NCI-H1694 (cell line): ENCODE measurements at regions not wholly inside any gene's neighbourhood (a gene's known extent, or its start where the extent isn't known, plus 50 kb on each side); places are given as distances from the start of the nearest gene placed in this dataset.
"Not testable (repeated sequence)": the region's sequence is repeated elsewhere in the genome, so short reads cannot be mapped to it uniquely, and the experiment has no call there.

ENCODE experiments used
- DNase-seq: peaks from one replicate; lab custom pipeline; 2025; lab: John Stamatoyannopoulos, UW

GRCh38 chr12:88707800-88708199 lies 127.5 kb upstream of the KITLG start:
- no peak for DNase-seq

- DNase-seq, result no peak
Observed at GRCh38 chr12:88706286-88706685, 126.0 kb upstream of the KITLG start.

- no peak for DNase-seq
Observed at GRCh38 chr12:88703790-88704189, 123.5 kb upstream of the KITLG start.

- DNase-seq, result no peak
Observed at GRCh38 chr12:88698471-88698870, 118.2 kb upstream of the KITLG start.

GRCh38 chr12:88693837-88694445 lies 113.7 kb upstream of the KITLG start:
- no peak for DNase-seq

GRCh38 chr12:88691811-88692210 lies 111.5 kb upstream of the KITLG start:
- no peak for DNase-seq

GRCh38 chr12:88684610-88685009 lies 104.3 kb upstream of the KITLG start:
- DNase-seq, result no peak

GRCh38 chr12:88684170-88684569 lies 103.9 kb upstream of the KITLG start:
- no peak for DNase-seq

- no peak for DNase-seq
Observed at GRCh38 chr12:88683628-88684027, 103.4 kb upstream of the KITLG start.

GRCh38 chr12:88681271-88681670 lies 101.0 kb upstream of the KITLG start:
- DNase-seq, result no peak

GRCh38 chr12:88677464-88677863 lies 97.2 kb upstream of the KITLG start:
- DNase-seq, result no peak

GRCh38 chr12:88667615-88668014 lies 87.3 kb upstream of the KITLG start:
- DNase-seq, result not testable (repeated sequence)

- no peak for DNase-seq
Observed at GRCh38 chr12:88665071-88665470, 84.8 kb upstream of the KITLG start.

- no peak for DNase-seq
Observed at GRCh38 chr12:88662961-88663360, 82.7 kb upstream of the KITLG start.

- DNase-seq, result no peak
Observed at GRCh38 chr12:88662093-88662492, 81.8 kb upstream of the KITLG start.

GRCh38 chr12:88658009-88658408 lies 77.7 kb upstream of the KITLG start:
- DNase-seq, result no peak

GRCh38 chr12:88650715-88651114 lies 70.4 kb upstream of the KITLG start:
- no peak for DNase-seq

GRCh38 chr12:88648625-88649024 lies 68.4 kb upstream of the KITLG start:
- no peak for DNase-seq

- no peak for DNase-seq
Observed at GRCh38 chr12:88646824-88647223, 66.6 kb upstream of the KITLG start.

GRCh38 chr12:88645816-88646215 lies 65.5 kb upstream of the KITLG start:
- no peak for DNase-seq

GRCh38 chr12:88644946-88645702 lies 64.9 kb upstream of the KITLG start:
- no peak for DNase-seq

GRCh38 chr12:88643685-88644084 lies 63.4 kb upstream of the KITLG start:
- DNase-seq, result no peak

- DNase-seq, result no peak
Observed at GRCh38 chr12:88642675-88643431, 62.6 kb upstream of the KITLG start.
